DND-41 (cell line): ENCODE measurements at regions not wholly inside any gene's neighbourhood (a gene's known extent, or its start where the extent isn't known, plus 50 kb on each side); places are given as distances from the start of the nearest gene placed in this dataset.

Source experiments
- ATAC-seq: fragments of 200-7000 bp; cut with Tn5 transposase; 3 replicates; pipeline ENCODE4 v1.9.1; 2021; ENCODE audit warnings: low read depth; ENCODE audit not compliant: insufficient read depth
- DNase-seq: peaks from one replicate; pipeline ENCODE4 v3.0.0-alpha.2; 2020
- H2AFZ ChIP-seq: 2 replicates; pipeline ENCODE4 v1.6.0; 2012; ENCODE audit warnings: low read depth, low read length
- H3K27ac ChIP-seq: 2 replicates; pipeline ENCODE4 v1.5.1; 2012; ENCODE audit warnings: low read length, inconsistent platforms
- H3K27me3 ChIP-seq: fragments of 200-600 bp; sonication (generic); 2 replicates; pipeline ENCODE4 v1.6.0; 2012; ENCODE audit warnings: low read length, mild to moderate bottlenecking, inconsistent platforms; ENCODE audit not compliant: insufficient read depth, poor library complexity
- H3K36me3 ChIP-seq: 2 replicates; pipeline ENCODE4 v1.5.1; 2012; ENCODE audit warnings: low read length, inconsistent platforms; ENCODE audit not compliant: insufficient read depth
- H3K4me1 ChIP-seq: 2 replicates; pipeline ENCODE4 v1.5.1; 2012; ENCODE audit warnings: mild to moderate bottlenecking, low read length; ENCODE audit not compliant: insufficient read depth
- H3K4me2 ChIP-seq: 2 replicates; pipeline ENCODE4 v1.6.0; 2012; ENCODE audit warnings: mild to moderate bottlenecking, moderate library complexity, low read length, inconsistent platforms; ENCODE audit not compliant: insufficient read depth
- H3K4me3 ChIP-seq, 2 experiments: fragments of 200-600 bp in 1 of 2; shearing (Covaris generic) in 1 of 2; 2 replicates each; pipeline ENCODE4 v1.5.1; 2012 to 2016; ENCODE audit warnings: inconsistent platforms in 2 of 2, low read length in 2 of 2, mild to moderate bottlenecking in 2 of 2, low read depth in 1 of 2, moderate library complexity in 1 of 2
- H3K79me2 ChIP-seq: 2 replicates; pipeline ENCODE4 v1.6.0; 2012; ENCODE audit warnings: low read length, inconsistent platforms; ENCODE audit not compliant: insufficient read depth
- H3K9ac ChIP-seq: 2 replicates; pipeline ENCODE4 v1.6.0; 2012; ENCODE audit warnings: low read depth, mild to moderate bottlenecking, inconsistent platforms, low read length, moderate library complexity
- H3K9me3 ChIP-seq: 2 replicates; pipeline ENCODE4 v1.5.1; 2012; ENCODE audit warnings: low read length, moderate library complexity, mild to moderate bottlenecking, inconsistent platforms; ENCODE audit not compliant: insufficient read depth, severe bottlenecking
- H4K20me1 ChIP-seq: 2 replicates; pipeline ENCODE4 v1.6.0; 2012; ENCODE audit warnings: low read length; ENCODE audit not compliant: insufficient read depth
- EZH2 ChIP-seq: IDR thresholded peaks from 3 replicates; pipeline ENCODE4 v1.6.1; 2012; ENCODE audit warnings: borderline replicate concordance, low read depth, mild to moderate bottlenecking, moderate library complexity, low read length, inconsistent platforms; ENCODE audit not compliant: severe bottlenecking
- TF ChIP-seq, protein P1 (sequence below): IDR thresholded peaks from 2 replicates; pipeline ENCODE4 v1.5.1; 2012; ENCODE audit warnings: borderline replicate concordance, low read length, moderate library complexity, mild to moderate bottlenecking; ENCODE audit not compliant: poor library complexity, severe bottlenecking; ENCODE audit errors: extremely low read depth

GRCh38 chr9:7439355-7439995 is 360.1 kb downstream of the DMAC1 start:
- ATAC-seq (no peak), DNase-seq (no peak)
- TF ChIP-seq, protein P1, sequence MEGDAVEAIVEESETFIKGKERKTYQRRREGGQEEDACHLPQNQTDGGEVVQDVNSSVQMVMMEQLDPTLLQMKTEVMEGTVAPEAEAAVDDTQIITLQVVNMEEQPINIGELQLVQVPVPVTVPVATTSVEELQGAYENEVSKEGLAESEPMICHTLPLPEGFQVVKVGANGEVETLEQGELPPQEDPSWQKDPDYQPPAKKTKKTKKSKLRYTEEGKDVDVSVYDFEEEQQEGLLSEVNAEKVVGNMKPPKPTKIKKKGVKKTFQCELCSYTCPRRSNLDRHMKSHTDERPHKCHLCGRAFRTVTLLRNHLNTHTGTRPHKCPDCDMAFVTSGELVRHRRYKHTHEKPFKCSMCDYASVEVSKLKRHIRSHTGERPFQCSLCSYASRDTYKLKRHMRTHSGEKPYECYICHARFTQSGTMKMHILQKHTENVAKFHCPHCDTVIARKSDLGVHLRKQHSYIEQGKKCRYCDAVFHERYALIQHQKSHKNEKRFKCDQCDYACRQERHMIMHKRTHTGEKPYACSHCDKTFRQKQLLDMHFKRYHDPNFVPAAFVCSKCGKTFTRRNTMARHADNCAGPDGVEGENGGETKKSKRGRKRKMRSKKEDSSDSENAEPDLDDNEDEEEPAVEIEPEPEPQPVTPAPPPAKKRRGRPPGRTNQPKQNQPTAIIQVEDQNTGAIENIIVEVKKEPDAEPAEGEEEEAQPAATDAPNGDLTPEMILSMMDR: no peak
- no peak for TF ChIP-seq EZH2
- no peak overlapping the region for H3K27ac ChIP-seq
- H2AFZ ChIP-seq: no peak overlapping the region
- no peaks in the 10 kb centered on the region for H3K79me2 ChIP-seq
- no peak overlapping the region for H3K4me2 ChIP-seq
- H3K27me3 ChIP-seq: no peaks in the 10 kb centered on the region
- no peaks in the 10 kb centered on the region for H3K4me1 ChIP-seq
- H3K9ac ChIP-seq: no peak overlapping the region
- no peak overlapping the region for H3K4me3 ChIP-seq
- peaks cover 3% of the 10 kb centered on the region for H3K9me3 ChIP-seq
- no peaks in the 10 kb centered on the region for H4K20me1 ChIP-seq
- no peaks in the 10 kb centered on the region for H3K36me3 ChIP-seq

DNA sequence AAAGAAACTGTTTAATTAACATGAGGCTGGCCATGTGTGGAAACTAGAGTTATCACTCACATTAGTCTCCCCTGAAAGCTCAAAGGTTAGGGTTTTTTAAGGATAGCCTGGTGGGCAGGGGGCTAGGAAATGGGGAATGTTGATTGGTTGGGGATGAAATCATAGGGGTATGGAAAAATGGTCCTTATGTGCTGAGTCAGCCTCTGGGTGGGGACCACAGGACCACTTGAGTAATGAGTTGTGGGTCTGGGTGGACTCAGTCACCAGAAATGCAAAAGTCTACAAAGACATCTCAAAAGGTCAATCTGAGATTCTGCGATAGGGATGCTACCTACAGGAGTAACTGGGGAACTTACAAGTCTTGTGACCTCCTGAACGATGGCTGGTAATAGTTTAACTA is 362.8 kb downstream of the DMAC1 start:
- H3K4me2 ChIP-seq: no peak overlapping the region

GRCh38 chr9:7433508-7434292 is 365.9 kb downstream of the DMAC1 start:
- Histone ChIP-seq H3K27ac (no peak overlapping the region), H3K4me3 (no peak overlapping the region), H3K36me3 (no peaks in the 10 kb centered on the region), H3K4me1 (no peaks in the 10 kb centered on the region), H3K27me3 (no peaks in the 10 kb centered on the region), H3K4me2 (no peak overlapping the region), H3K9me3 (peaks cover 14% of the 10 kb centered on the region), H2AFZ (no peak overlapping the region), H3K79me2 (no peaks in the 10 kb centered on the region), H4K20me1 (no peaks in the 10 kb centered on the region), H3K9ac (no peak overlapping the region)
- TF ChIP-seq, protein P1: no peak
- no peak for TF ChIP-seq EZH2
- no peak for DNase-seq
- ATAC-seq: no peak

More for the DNA sequence above, 362.8 kb downstream of the DMAC1 start:
- TF ChIP-seq, protein P1: no peak
- no peak for TF ChIP-seq EZH2
- Histone ChIP-seq H3K4me3 (no peak overlapping the region), H3K4me1 (no peaks in the 10 kb centered on the region), H2AFZ (no peak overlapping the region), H3K79me2 (no peaks in the 10 kb centered on the region), H3K9ac (no peak overlapping the region), H3K27me3 (no peaks in the 10 kb centered on the region), H3K36me3 (no peaks in the 10 kb centered on the region), H4K20me1 (no peaks in the 10 kb centered on the region), H3K27ac (no peak overlapping the region), H3K9me3 (peaks cover 13% of the 10 kb centered on the region)
- no peak for ATAC-seq
- DNase-seq: no peak
